Erythroblast (primary cell): ENCODE measurements at regions not wholly inside any gene's neighbourhood (a gene's known extent, or its start where the extent isn't known, plus 50 kb on each side); places are given as distances from the start of the nearest gene placed in this dataset.

ENCODE experiments used
- GATA1 ChIP-seq: IDR thresholded peaks from 2 replicates; pipeline ENCODE4 v1.6.1; 2011; ENCODE audit warnings: low read depth, mild to moderate bottlenecking, control low read depth, low read length, moderate library complexity
- POLR2A ChIP-seq: IDR thresholded peaks from 2 replicates; pipeline ENCODE4 v1.6.1; 2011; ENCODE audit warnings: mild to moderate bottlenecking, low read length

GRCh38 chr7:81294897-81295515 lies 376.2 kb upstream of the SEMA3C start:
- TF ChIP-seq POLR2A: no peak
- TF ChIP-seq GATA1: no peak
